ENCODE measurements at regions not wholly inside any gene's neighbourhood (a gene's known extent, or its start where the extent isn't known, plus 50 kb on each side); places are given as distances from the start of the nearest gene placed in this dataset.

GRCh38 chr3:61333192-61333961 is 82.1 kb upstream of the FHIT start:
- Histone ChIP-seq H3K4me1 (ENCODE audit: control insufficient read depth, extremely low read depth, insufficient read depth, low read length) (no peaks in the 10 kb centered on the region), H3K36me3 (ENCODE audit: control insufficient read depth in 2 of 2, extremely low read depth in 1 of 2, insufficient read depth in 2 of 2, low read length in 2 of 2) (no peaks in the 10 kb centered on the region), H3K4me3 (ENCODE audit: control insufficient read depth in 2 of 3, extremely low read depth in 1 of 3, insufficient read depth in 2 of 3, low read depth in 1 of 3, low read length in 3 of 3) (no peak overlapping the region), H3K9ac (ENCODE audit: control insufficient read depth, extremely low read depth, insufficient read depth, low read length) (no peak overlapping the region), H3K4me2 (ENCODE audit: control insufficient read depth, extremely low read depth, insufficient read depth, low read depth, low read length) (no peak overlapping the region), H3K9me1 (ENCODE audit: control insufficient read depth, extremely low read depth, insufficient read depth, low read length) (no peaks in the 10 kb centered on the region), H4K20me1 (ENCODE audit: control insufficient read depth, extremely low read depth, insufficient read depth, low read length) (no peaks in the 10 kb centered on the region), H2AFZ (ENCODE audit: control insufficient read depth, low read length) (no peak overlapping the region), H3K9me3 (ENCODE audit: control insufficient read depth, low read depth, low read length) (no peaks in the 10 kb centered on the region), H3K27ac (ENCODE audit: control insufficient read depth, insufficient read depth, low read length) (no peak overlapping the region), H3K27me3 (ENCODE audit: control insufficient read depth, extremely low read depth, insufficient read depth, low read length) (no peaks in the 10 kb centered on the region), H3K79me2 (ENCODE audit: control insufficient read depth, insufficient read depth, low read length) (no peaks in the 10 kb centered on the region)
- FAIRE-seq (no peak), DNase-seq (ENCODE audit: low read depth, low spot score) (no peak)
- dilution Hi-C loops (cut with MboI; ENCODE audit: extremely low pct_ligation_motif_present, low sequenced_read_pairs) = no loop called here
- TF ChIP-seq EZH2 (IDR thresholded peaks at IDR 0.05; ENCODE audit: low read length) = no peak
- TF ChIP-seq CTCF (optimal IDR thresholded peaks at IDR 0.05 in 1 of 3, IDR thresholded peaks at IDR 0.05 in 1 of 3, conservative IDR thresholded peaks at IDR 0.05 in 1 of 3; ENCODE audit: extremely low read depth in 1 of 3, insufficient read depth in 2 of 3, low read length in 3 of 3) = no peak

GRCh38 chr3:61334783-61335182 is 83.5 kb upstream of the FHIT start:
- Histone ChIP-seq H3K9me3 (ENCODE audit: control insufficient read depth, low read depth, low read length) (no peaks in the 10 kb centered on the region), H3K79me2 (ENCODE audit: control insufficient read depth, insufficient read depth, low read length) (no peaks in the 10 kb centered on the region), H3K4me2 (ENCODE audit: control insufficient read depth, extremely low read depth, insufficient read depth, low read depth, low read length) (no peak overlapping the region), H3K27ac (ENCODE audit: control insufficient read depth, insufficient read depth, low read length) (no peak overlapping the region), H2AFZ (ENCODE audit: control insufficient read depth, low read length) (no peak overlapping the region), H4K20me1 (ENCODE audit: control insufficient read depth, extremely low read depth, insufficient read depth, low read length) (no peaks in the 10 kb centered on the region), H3K36me3 (ENCODE audit: control insufficient read depth in 2 of 2, extremely low read depth in 1 of 2, insufficient read depth in 2 of 2, low read length in 2 of 2) (no peaks in the 10 kb centered on the region), H3K4me3 (ENCODE audit: control insufficient read depth in 2 of 3, extremely low read depth in 1 of 3, insufficient read depth in 2 of 3, low read depth in 1 of 3, low read length in 3 of 3) (no peak overlapping the region), H3K9ac (ENCODE audit: control insufficient read depth, extremely low read depth, insufficient read depth, low read length) (no peak overlapping the region), H3K27me3 (ENCODE audit: control insufficient read depth, extremely low read depth, insufficient read depth, low read length) (no peaks in the 10 kb centered on the region), H3K4me1 (ENCODE audit: control insufficient read depth, extremely low read depth, insufficient read depth, low read length) (no peaks in the 10 kb centered on the region), H3K9me1 (ENCODE audit: control insufficient read depth, extremely low read depth, insufficient read depth, low read length) (no peaks in the 10 kb centered on the region)
- dilution Hi-C loops (cut with MboI; ENCODE audit: extremely low pct_ligation_motif_present, low sequenced_read_pairs) = no loop called here
- no peak for TF ChIP-seq EZH2 (IDR thresholded peaks at IDR 0.05; ENCODE audit: low read length)
- TF ChIP-seq CTCF (optimal IDR thresholded peaks at IDR 0.05 in 1 of 3, IDR thresholded peaks at IDR 0.05 in 1 of 3, conservative IDR thresholded peaks at IDR 0.05 in 1 of 3; ENCODE audit: extremely low read depth in 1 of 3, insufficient read depth in 2 of 3, low read length in 3 of 3) = no peak
- DNase-seq (ENCODE audit: low read depth, low spot score) (no peak), FAIRE-seq (no peak)
